ENCODE measurements at regions not wholly inside any gene's neighbourhood (a gene's known extent, or its start where the extent isn't known, plus 50 kb on each side); places are given as distances from the start of the nearest gene placed in this dataset.

DNA sequence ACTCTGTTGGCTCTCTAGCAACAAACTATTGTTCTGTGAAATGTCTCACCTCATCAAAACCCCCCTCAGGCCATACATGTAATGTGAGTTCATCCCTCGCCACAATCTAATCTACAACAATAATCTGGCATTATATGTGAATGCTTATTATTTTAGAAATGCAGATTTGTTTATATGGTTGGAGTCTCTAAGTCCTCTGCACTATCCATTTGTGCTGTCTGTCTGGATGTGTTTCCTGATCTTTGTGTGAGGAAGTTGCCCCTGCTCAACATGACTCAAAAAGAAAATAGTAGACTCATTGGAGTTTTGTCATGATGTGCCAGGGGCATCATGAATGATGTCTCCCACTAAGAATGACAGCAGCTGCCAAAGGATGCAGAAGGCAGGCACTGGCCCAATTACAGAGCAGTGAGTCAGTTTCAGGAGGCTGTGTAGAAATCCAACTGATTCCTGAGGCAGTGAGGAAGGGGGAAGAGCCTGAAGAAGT, 161.6 kb upstream of the PDZRN3 start:
- no peak for TF ChIP-seq POLR2AphosphoS5 (IDR thresholded peaks at IDR 0.05)
- TF ChIP-seq, protein P1, sequence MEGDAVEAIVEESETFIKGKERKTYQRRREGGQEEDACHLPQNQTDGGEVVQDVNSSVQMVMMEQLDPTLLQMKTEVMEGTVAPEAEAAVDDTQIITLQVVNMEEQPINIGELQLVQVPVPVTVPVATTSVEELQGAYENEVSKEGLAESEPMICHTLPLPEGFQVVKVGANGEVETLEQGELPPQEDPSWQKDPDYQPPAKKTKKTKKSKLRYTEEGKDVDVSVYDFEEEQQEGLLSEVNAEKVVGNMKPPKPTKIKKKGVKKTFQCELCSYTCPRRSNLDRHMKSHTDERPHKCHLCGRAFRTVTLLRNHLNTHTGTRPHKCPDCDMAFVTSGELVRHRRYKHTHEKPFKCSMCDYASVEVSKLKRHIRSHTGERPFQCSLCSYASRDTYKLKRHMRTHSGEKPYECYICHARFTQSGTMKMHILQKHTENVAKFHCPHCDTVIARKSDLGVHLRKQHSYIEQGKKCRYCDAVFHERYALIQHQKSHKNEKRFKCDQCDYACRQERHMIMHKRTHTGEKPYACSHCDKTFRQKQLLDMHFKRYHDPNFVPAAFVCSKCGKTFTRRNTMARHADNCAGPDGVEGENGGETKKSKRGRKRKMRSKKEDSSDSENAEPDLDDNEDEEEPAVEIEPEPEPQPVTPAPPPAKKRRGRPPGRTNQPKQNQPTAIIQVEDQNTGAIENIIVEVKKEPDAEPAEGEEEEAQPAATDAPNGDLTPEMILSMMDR (IDR thresholded peaks at IDR 0.05): no peak

Measured in stomach (tissue), 4 donors.